ENCODE measurements at regions not wholly inside any gene's neighbourhood (a gene's known extent, or its start where the extent isn't known, plus 50 kb on each side); places are given as distances from the start of the nearest gene placed in this dataset.

DNA sequence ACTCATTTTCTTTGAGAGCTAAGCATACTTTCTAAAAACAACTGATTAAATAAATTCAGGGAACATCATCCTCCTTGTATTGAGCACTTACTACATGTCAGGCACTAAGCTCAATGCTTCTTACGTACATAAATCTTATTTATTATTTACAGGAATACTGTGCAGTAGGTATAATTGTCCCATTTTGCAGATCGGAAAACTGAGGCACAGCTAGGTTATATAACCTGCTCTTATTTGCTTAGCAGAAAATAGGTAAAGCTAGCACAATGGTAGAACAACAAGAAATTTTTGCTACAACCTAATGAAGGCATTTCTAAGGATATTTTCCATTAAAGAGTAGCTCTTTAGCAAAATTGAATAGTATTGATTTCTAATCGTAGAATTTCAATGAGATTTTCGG, 168.7 kb upstream of the KCNJ16 start:
- TF ChIP-seq, protein P1, sequence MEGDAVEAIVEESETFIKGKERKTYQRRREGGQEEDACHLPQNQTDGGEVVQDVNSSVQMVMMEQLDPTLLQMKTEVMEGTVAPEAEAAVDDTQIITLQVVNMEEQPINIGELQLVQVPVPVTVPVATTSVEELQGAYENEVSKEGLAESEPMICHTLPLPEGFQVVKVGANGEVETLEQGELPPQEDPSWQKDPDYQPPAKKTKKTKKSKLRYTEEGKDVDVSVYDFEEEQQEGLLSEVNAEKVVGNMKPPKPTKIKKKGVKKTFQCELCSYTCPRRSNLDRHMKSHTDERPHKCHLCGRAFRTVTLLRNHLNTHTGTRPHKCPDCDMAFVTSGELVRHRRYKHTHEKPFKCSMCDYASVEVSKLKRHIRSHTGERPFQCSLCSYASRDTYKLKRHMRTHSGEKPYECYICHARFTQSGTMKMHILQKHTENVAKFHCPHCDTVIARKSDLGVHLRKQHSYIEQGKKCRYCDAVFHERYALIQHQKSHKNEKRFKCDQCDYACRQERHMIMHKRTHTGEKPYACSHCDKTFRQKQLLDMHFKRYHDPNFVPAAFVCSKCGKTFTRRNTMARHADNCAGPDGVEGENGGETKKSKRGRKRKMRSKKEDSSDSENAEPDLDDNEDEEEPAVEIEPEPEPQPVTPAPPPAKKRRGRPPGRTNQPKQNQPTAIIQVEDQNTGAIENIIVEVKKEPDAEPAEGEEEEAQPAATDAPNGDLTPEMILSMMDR (IDR thresholded peaks at IDR 0.05 in 4 of 5, conservative IDR thresholded peaks at IDR 0.05 in 1 of 5): no peak
- TF ChIP-seq POLR2A (IDR thresholded peaks at IDR 0.05): no peak
